ENCODE measurements at regions not wholly inside any gene's neighbourhood (a gene's known extent, or its start where the extent isn't known, plus 50 kb on each side); places are given as distances from the start of the nearest gene placed in this dataset.

DNA sequence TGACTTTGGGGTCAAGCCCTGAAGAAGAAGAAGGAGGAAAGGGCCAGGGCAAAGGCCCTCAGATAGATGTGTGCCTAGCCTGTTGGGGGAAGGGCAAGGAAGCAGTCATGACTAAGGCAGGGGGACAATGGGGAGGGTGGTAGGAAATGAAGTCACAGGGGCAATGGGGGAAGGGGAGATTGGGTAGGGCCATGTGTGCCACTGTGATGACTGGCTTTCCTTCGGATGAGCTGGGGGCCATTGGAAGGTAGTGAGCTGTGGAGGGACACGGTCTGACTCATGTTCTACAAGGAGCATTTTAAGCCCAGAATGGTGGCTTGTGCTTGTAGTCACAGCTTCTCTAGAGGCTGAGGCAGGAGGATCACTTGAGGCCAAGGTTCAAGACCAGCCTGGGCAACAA lies 642.0 kb downstream of the MID1IP1 start:
- Histone ChIP-seq H3K4me1 (no peaks in the 10 kb centered on the region), H3K4me3 (no peak overlapping the region), H3K27me3 (peaks cover 0 to 5% (median 0%) of the 10 kb centered on the region in 4 donors), H3K36me3 (no peaks in the 10 kb centered on the region), H3K9me3 (no peaks in the 10 kb centered on the region), H3K27ac (no peak overlapping the region)
- intact Hi-C loops (cut with DNase I) = no loop called here
- 77 to 94% methylated on average over 2 of the region's 2 CpGs for WGBS, 2 donors
- no peak for ATAC-seq
- DNase-seq = no peak
- no peak for FAIRE-seq
- TF ChIP-seq, protein P1, sequence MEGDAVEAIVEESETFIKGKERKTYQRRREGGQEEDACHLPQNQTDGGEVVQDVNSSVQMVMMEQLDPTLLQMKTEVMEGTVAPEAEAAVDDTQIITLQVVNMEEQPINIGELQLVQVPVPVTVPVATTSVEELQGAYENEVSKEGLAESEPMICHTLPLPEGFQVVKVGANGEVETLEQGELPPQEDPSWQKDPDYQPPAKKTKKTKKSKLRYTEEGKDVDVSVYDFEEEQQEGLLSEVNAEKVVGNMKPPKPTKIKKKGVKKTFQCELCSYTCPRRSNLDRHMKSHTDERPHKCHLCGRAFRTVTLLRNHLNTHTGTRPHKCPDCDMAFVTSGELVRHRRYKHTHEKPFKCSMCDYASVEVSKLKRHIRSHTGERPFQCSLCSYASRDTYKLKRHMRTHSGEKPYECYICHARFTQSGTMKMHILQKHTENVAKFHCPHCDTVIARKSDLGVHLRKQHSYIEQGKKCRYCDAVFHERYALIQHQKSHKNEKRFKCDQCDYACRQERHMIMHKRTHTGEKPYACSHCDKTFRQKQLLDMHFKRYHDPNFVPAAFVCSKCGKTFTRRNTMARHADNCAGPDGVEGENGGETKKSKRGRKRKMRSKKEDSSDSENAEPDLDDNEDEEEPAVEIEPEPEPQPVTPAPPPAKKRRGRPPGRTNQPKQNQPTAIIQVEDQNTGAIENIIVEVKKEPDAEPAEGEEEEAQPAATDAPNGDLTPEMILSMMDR (IDR thresholded peaks at IDR 0.05) = no peak

DNA sequence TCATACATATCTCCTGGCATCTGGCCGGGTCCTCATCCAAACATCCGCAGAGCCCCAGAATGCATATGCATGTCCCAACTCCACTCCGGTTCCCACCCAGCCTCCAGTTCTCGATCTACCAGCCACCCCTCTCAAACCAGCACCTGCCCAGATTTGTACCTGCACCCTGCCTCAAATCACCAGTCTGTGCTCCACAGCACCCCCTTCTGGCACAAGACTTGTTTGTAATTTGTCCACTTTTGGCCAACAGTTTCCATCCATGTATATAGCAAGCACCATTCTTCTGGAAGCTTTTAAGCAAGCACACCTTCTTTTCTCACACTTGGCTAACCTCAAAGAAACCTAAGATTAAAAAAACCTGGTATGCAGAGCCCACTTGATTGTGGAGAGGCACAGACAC lies 644.1 kb downstream of the MID1IP1 start:
- WGBS, 2 donors = 38 to 51% methylated on average over 4 of the region's 4 CpGs
- H3K36me3 ChIP-seq = no peaks in the 10 kb centered on the region
- intact Hi-C loops (cut with DNase I) = no loop called here
- H3K4me3 ChIP-seq = no peak overlapping the region
- TF ChIP-seq, protein P1 (IDR thresholded peaks at IDR 0.05) = peak in 1 of 4 donors; percentile 25
- H3K27me3 ChIP-seq = peaks cover 0 to 5% (median 0%) of the 10 kb centered on the region in 4 donors
- no peak for FAIRE-seq
- no peak overlapping the region for H3K27ac ChIP-seq
- ATAC-seq = no peak
- H3K9me3 ChIP-seq = no peaks in the 10 kb centered on the region
- no peaks in the 10 kb centered on the region for H3K4me1 ChIP-seq
- DNase-seq = peak in 2 of 6 donors; percentile 20 to 26

DNA sequence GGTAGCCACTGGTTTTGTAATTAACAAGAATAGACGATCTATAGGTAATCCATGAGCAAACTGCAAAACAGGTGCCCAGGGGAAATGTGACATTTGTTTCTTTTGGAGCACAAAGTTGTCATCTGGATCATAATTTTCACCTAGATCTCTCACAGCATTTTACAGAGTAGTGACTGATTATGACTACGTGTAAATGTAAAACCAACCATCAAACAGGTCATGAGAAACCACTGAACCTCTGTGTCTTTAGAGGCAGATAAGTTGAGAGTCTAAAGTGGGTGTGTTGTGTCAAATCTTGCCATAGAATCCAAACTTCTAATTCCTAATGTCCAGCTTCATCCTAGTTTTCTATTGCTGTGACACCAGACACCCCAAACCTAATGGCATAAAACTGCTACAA lies 648.1 kb downstream of the MID1IP1 start:
- no peak overlapping the region for H3K4me3 ChIP-seq
- TF ChIP-seq, protein P1 (IDR thresholded peaks at IDR 0.05) = no peak
- DNase-seq (no peak), ATAC-seq (no peak), FAIRE-seq (no peak)
- no peaks in the 10 kb centered on the region for H3K36me3 ChIP-seq
- intact Hi-C loops (cut with DNase I) = no loop called here
- H3K9me3 ChIP-seq = no peaks in the 10 kb centered on the region
- H3K27me3 ChIP-seq = no peaks in the 10 kb centered on the region
- H3K4me1 ChIP-seq = no peaks in the 10 kb centered on the region
- 55 to 59% methylated on average over 2 of the region's 2 CpGs for WGBS, 2 donors
- no peak overlapping the region for H3K27ac ChIP-seq

DNA sequence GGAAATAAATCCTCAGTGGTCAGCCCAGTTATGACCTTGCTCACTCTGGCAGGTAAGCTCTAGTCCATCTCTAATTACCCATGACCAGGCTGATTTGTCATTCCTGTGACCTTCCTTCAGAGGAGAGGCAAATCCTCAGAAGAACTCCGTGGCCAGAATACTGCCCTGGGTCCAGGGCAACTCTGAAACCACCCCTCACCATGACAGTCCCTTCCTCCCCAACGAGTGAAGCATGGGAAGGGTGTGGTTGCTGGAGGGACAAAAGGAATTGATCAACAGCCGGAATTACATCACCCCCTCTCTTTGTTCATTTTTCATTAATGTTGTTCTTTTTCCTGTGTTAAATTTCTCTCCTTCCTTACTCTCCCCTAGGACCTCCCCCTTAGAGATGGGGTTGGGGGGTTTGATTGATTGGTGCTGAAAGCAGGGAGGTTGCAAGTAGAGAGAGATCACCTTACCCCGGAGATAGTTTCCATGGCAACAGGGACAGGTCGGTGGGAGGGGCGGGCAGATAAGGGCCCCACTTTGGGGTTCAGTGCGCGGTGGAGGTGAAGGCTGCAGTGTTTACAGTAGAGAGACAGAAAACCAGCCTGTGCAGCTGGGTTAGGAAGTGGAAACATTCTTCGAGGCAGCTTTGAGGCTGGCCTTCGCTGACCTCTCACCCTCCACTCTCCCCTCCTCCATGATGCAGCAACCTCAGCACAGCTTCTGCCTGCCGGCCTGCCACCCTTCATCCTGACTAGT lies 647.4 kb downstream of the BCOR start:
- TF ChIP-seq, protein P1 (IDR thresholded peaks at IDR 0.05) = no peak
- DNase-seq (no peak), FAIRE-seq (no peak), ATAC-seq (no peak)
- Histone ChIP-seq H3K9me3 (no peaks in the 10 kb centered on the region), H3K27ac (no peak overlapping the region), H3K27me3 (no peaks in the 10 kb centered on the region), H3K4me1 (no peaks in the 10 kb centered on the region), H3K4me3 (no peak overlapping the region), H3K36me3 (no peaks in the 10 kb centered on the region)
- 28 to 38% methylated on average over 11 of the region's 11 CpGs for WGBS, 2 donors
- intact Hi-C loops (cut with DNase I) = no loop called here

DNA sequence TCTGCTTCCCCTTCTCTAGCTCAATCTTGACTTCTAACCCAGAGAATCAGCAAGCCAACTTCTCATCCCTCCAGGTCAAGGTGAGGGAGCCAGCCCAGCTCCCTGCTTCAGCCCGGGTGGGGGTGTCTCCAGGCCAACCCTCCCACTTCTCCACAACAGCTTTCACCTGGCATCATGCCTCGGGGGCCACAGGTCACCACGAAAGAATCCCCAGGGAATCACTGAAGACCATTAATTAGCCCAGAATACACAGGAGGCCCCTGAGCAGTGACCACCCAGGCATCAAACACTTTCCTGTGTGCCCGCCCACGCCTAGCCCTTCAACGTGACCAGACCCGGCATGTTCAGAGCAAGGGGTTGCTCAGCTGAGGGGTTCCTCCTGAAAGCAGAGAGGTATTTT lies 646.7 kb downstream of the BCOR start:
- DNase-seq (no peak), FAIRE-seq (no peak), ATAC-seq (no peak)
- TF ChIP-seq, protein P1 (IDR thresholded peaks at IDR 0.05) = no peak
- WGBS, 2 donors = 57 to 66% methylated on average over 7 of the region's 7 CpGs
- no peaks in the 10 kb centered on the region for H3K4me1 ChIP-seq
- no peaks in the 10 kb centered on the region for H3K36me3 ChIP-seq
- H3K27ac ChIP-seq = no peak overlapping the region
- no peak overlapping the region for H3K4me3 ChIP-seq
- intact Hi-C loops (cut with DNase I) = no loop called here
- no peaks in the 10 kb centered on the region for H3K9me3 ChIP-seq
- H3K27me3 ChIP-seq = no peaks in the 10 kb centered on the region
